GM19395 (cell line): ENCODE measurements at regions not wholly inside any gene's neighbourhood (a gene's known extent, or its start where the extent isn't known, plus 50 kb on each side); places are given as distances from the start of the nearest gene placed in this dataset.

Source experiments
- ATAC-seq: cut with Tn5 transposase; IDR thresholded peaks from one replicate; pipeline ENCODE4 v1.9.1; 2021; ENCODE audit warnings: mild to moderate bottlenecking, moderate library complexity; ENCODE audit not compliant: unreplicated experiment

DNA sequence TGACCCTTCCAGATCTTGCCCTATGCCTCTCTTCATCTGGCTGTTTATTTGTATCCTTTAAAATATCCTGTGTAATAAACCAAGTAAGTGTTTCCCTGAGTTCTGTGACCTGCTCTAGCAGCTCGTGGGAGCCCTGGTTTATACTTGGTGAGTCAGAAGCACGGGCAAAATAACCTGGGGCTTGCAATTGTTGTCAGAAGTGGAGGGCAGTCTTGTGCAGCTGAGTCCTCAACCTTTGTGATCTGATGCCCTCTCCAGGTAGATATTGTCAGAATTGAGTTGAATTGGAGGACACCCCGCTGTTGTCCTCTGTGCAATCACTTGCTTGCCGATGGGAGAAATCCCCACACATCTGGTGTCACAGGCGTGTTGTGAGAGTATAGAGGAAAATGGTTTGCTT lies 62.5 kb upstream of the PRICKLE1 start:
- ATAC-seq, result no peak

DNA sequence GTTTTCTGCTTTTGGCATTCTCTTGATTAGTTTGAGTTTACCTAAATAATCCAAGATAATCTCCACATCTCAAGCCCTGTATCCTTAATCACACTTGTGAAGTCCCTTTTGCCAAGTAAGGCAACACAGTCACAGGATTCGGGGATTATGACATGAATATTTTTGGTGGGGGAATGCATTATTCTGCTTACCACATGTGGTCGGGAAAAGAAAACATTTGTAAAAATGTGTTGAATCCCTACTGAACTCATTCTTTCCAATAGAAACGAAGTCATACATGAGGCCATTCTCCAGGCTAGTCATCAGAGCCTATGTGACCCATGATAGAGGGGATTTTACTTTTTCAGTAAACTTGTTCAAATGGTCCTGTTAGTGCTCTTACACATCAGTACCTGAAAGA lies 58.5 kb upstream of the PRICKLE1 start:
- ATAC-seq, result no peak

DNA sequence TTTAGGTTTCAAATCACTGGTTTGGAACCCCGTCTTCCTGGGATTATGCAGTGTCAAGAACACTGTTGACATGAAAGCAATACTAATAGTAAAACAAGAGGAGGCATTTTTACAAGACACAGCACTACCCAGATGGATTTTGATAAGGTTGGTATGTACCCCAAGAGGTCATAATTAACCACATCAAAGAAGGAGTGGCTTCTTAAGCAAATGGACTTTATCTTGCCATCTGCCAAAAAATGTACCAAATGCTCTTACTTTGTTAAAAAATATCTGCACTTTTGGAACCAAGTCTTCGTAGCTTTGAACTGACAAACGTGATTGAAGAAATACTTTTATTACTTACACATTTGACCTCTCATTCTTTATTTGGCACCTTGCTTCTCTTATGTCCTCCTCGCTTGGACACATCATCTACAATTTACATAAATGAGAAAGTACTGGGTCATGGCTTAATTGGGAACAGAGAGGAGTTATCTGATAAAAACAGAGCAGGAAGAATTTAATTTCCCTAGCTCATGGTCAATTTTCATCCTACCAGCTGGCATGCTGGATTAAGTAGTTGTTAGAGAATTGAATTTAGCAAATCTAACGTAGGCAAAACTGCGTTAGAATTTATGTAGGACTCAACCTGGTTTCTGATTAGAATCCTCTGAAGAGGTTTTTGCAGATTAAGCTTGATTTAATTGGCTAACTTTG lies 54.5 kb upstream of the PRICKLE1 start:
- no peak for ATAC-seq

DNA sequence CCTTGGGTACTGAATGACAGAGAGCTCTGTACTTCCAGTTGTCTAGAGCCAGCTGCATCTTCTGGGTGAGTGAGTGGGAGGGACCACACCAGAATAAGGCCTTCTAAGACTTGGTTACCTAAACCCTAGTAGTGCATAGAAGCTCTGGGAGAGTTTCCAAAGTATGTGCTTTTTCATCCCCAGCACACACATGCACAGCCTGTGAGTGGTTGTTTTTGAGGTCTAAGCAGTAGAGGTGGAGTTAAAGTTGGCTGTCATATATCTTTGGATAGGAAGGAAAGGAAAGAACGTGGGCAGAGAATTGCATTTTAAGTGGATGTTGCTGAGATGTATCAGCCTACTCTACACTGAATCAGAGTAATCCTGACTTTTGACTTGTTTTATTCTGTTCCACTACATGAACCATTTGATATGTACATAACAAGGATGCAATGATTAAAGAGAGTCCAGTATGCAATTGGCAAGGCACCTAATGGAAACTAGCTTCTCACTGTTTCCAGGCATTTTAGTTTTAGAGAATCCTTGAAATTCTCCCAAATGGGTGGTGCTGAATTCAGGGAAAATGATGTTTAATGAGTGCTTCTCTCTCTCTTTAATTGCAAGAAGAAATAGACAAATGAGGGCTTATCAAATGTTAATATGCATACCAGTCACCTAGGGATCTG lies 51.8 kb upstream of the PRICKLE1 start:
- no peak for ATAC-seq

DNA sequence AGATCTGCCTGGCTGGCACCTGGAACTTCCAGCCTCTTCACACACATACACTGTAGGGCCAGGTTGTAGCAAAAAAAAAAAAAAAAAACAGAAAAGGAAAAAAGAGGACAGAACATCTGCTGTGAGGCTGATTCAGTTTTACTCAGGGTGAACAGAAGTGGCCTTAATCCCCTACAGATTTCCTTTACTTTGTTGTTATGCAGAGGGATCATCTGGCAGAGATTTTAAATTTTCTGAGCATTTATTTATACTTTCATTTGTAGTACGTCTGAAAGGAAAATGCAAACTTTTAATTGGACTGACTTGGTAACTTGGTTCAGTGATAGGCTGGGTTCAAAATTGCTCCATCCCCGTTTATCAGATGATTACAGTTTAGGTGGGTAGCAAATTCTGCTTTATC lies 50.8 kb upstream of the PRICKLE1 start:
- no peak for ATAC-seq

DNA sequence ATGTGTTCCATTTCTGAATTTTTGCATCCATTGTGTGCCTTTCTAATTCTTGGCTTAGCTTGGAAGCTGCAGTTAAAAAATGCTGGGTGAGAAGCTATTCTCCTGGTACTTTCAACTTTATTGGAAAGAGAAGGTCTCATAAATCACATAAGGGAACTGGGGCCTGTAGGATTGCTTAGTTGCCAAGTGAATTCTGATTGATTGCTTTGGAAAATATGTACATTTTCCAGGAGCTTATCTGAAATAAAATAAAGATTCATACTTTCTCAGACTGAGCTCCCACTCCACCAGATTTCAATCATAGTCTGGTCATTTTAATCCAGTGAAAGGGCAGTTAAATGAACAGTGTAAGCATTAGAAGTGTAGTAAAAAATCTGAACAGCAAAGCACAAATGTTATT lies 50.0 kb upstream of the PRICKLE1 start:
- ATAC-seq, result no peak
